AG20443 (cell line): ENCODE measurements at regions not wholly inside any gene's neighbourhood (a gene's known extent, or its start where the extent isn't known, plus 50 kb on each side); places are given as distances from the start of the nearest gene placed in this dataset.
"Not testable (repeated sequence)": the region's sequence is repeated elsewhere in the genome, so short reads cannot be mapped to it uniquely, and the experiment has no call there.

Experiments
- DNase-seq: peaks from one replicate; pipeline ENCODE4 v3.0.0; 2012; ENCODE audit warnings: low spot score, mixed read lengths

DNA sequence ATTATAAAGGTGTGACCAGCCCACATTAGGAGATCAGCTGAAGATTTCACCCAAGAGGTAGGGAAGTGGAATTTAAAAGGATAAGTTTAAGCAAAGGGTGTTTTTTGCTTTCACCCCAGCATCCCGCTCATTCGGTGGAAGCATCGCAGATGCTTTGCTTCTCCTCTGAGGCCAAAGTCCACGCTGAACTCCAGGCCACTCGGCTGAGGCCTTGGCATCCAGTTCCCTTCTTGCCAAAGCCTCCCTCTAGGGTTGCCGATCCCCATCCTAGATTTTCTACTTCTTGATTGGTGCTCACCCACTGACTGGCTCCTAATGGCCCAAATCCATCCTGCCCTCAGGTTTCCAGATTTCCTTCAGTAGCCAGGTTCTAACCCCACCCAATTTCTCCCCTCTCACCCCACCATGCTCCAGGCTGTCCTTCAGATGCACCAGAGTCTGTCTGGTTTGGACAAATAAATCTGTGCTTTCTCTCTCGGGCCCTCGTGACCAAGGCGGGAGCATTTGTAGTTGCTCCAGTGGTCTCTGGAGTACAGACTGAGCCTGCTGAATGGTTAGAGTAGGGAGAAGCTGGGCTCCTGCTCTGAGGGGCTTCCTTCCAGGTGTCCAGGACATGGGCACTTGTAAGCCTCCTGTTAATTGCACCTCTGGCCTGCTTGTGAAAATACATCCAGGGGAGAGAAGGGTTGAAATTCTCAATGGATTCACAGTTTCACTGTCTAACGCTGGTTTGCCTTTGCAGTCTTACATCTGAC is 193.2 kb downstream of the C1orf94 start:
- DNase-seq: no peak

DNA sequence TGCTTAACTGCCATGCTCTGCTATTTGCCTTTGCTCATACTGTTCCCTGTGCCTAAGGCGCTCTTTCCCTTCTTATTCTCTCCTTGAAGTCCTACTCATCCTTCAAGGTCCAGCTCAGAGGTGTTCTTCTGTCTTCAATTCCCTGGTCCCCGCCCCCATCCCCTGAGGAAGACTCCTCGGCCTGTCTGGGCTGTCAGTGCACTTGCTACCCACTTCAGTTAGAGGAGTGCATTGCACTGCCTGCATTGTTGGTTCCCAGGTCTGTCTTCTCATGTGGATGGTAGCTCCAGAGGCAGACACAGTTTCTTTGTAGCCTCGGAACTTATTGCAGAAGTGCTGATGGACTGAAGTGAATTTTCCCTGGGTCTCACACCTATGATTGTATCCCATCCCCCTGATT is 194.0 kb downstream of the C1orf94 start:
- no peak for DNase-seq

DNA sequence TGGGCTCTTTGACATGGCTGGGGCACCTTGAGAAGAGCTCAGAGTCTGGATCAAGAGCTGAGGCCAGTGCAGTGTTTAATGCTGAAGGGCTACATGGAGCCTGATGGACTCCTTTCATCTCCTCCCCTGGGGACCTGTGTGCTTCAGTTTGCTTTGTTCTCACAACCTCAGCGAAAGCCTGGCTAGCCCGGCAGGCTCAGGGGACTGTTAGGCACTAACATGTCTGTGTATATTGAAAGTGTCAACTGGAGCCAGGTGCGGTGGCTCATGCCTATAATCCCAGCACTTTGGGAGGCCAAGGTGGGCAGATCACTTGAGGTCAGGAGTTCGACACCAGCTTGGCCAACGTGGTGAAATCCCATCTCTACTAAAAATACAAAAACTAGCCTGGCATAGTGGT is 194.5 kb downstream of the C1orf94 start:
- DNase-seq: not testable (repeated sequence)

DNA sequence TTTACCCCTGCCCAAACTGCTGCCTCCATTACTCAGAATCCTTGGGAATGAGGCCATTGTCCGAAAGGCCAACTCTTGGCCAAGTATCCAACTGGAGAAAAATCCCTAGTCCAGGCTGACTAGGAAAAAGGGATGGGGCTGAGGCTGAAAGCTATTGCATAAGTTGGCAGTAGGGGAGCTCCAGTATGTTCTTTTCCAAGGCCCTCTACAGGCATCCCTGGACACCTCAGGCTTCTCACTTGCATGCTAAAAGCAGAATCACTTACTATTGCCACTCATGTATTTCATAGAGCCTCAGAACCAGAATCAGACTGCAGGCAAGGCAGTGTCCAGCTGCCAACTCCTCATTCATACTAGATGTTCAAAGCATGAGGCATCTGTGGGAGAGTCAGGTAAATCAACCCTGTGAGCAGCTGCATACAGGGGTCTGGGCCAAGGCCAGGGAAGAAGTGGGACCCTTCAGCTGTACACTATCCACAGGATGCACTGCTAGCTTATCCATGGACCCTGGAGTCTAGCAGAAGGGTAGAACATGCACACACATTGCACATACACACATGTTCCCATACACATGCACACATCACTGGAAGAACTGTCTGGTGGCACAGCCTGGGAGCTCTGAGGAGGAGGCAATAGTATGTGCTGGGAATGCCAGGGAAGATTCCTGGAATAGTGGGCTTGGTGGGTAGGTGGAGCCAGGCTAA is 195.3 kb downstream of the C1orf94 start:
- DNase-seq: no peak

DNA sequence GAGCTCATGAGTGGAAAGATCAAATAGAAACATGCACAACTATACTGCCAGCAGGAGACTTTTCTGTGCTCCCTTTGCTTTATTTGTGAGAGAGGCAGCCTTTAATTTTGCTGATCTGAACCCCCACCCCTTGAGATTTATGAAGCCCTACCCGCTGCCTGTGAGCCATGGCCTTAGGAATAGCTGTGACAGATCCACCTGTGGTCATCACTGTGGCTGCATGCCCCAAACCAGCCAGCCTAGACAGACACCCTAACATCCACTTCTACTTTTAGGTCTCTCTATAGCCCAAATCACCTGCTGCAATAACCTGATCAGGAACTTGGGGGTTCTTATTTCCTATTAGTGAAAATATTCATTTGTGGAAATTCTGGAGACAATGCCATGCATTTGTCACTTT is 196.2 kb downstream of the C1orf94 start:
- no peak for DNase-seq

DNA sequence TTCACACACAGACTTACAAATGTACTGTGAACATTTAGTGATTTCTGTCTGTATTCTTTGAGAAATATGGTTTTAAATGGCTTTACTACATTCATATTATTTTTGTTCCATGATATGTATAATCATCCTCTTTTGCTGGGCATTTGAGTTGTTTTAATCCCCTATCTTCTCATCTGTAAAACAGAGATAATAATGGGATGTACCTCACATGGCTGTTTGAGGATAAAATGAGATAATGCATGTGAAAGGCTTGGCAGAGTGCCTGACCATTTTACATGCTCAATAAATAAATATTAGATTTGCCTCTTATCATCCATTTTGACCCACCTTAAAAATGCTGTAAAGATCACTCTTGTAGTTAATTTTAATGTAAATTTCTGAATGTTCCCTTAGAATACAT is 197.2 kb downstream of the C1orf94 start:
- no peak for DNase-seq

DNA sequence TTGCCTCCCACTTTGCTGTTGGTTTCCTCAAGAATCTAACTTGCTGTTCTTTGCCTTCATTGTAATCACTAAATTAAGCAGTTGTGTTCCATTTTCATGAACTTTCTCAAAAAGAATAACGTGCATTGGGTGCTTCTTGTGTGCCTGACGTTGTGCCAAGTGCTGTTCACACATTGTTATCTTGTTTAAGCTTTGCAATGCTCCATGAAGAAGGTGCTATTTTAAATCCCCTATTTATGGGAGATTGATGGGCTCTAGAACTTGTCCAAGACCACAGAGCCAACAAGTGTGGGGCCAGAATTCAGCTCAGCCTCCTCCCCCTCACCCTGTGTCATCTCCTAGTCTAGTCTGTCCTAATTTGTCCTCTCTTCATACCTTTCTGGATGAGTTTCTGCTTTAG is 199.8 kb downstream of the C1orf94 start:
- DNase-seq: no peak

DNA sequence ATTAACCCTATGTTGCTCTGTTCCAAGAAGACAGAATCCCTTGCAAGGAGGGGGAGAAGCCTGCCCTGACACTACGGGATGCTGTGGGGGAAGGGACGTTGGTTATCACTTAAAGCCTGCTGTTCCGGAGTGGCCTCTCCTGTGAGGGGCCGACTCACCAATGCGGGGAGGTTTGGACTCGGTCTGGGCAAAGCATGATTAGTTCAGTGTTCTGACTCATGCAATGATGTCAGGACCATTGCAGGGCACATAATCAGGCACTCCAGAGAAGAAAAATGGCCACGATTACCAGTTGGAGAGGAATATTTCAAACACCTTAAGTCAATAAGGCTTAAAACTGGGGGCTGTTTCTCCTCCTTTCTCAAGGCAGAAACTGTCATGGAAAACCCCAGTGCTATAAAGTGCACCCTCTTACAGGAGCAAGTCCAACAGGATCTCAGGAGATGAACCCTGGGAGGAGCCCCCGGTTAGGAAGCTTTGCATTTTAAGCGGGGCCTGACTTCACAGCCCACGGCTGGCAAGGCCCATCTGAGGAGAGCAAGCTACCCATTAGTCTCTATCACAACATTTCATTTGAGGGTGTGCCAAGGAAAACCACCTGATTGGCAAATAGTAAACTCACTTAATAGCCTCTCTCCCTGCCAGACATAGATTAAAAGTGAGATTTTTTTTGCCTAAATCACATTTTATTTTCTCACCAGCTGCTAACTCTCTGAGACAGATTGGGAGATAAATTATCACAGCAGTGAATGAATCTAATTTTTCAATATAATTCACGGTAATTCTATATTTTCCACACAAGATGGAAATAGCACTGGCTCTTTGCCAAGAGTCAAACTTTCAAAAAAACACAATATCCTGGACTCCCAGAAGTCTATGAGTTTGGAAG is 202.5 kb downstream of the C1orf94 start:
- no peak for DNase-seq

DNA sequence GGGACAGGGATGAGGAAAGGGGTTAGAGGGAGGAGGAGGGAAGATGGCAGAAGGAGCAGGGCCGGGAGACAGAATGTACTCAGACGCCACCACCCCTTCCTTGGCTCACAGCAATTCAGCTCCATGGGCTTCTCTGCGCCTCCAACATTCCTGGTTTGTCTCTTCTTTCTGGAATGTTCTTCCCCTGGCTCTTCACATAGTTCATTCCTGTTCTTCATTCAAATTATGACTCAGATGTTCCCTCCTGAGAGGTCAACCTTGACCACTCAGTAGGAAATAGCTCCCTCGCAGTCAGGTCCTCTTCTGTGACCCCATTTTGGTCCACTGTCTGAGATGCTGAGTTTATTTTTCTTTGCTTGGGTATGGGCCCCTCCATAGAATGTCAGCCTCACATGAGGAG is 203.2 kb downstream of the C1orf94 start:
- no peak for DNase-seq

DNA sequence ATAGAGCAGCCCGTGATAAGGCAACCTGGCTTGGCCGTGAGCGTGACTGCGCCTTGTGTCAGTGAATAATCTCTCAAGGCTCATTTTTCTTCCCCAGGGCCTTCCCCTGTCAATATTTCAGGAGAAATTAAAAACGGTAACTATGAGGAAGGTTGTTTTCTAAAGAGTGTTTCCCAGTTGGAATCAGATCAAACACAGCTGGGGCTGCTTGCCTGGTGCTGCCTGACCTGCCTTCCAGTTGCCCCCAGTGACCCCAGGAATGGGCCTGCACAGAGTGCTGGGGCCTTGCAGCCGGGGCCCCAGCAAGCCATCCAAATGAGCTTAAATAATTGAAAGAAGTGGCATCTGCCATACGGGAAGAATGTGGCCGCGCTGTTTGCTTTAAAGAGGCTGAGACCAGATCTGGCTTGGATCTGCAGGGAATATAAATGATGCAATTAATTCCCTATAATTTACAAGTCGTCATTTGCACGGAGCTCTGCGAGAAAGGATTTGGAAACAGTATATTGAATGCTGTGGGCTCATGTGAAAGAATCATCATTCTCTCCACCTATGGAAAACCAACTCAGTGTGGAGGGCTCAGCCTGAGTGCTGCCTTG is 203.9 kb downstream of the C1orf94 start:
- no peak for DNase-seq

DNA sequence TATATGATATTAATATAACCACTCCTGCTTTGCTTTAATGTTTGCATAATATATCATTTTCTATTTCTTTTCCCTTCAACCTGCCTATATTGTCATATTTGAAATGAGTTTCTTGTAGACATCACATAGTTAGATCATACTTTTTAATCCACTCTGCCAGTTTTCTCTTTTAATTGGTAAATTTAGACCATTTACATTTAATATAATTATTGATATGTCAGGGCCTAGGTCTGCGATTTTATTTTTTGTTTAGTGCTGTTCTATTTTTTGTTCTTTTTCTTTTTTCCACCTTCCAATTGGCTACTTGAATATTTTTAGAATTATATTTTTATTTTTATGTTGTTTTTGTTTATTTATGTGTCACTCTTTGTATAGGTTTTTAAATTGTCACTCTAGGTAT is 213.3 kb downstream of the C1orf94 start:
- DNase-seq: no peak

DNA sequence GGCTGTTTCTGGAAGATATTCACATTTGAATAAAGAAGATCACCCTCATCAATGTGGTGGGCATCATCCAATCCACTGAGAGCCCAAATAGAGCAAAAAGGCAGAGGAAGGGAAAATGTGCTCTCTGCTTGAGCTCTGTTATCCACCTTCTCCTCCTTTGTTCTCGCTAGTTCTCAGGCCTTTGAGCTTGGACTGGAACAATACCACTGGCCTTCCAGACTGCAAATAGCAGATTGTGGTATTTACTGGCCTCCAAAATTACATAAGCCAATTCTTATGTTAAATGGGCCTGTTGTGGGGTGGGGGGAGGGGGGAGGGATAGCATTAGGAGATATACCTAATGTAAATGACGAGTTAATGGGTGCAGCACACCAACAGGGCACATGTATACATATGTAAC is 219.3 kb downstream of the C1orf94 start:
- no peak for DNase-seq

DNA sequence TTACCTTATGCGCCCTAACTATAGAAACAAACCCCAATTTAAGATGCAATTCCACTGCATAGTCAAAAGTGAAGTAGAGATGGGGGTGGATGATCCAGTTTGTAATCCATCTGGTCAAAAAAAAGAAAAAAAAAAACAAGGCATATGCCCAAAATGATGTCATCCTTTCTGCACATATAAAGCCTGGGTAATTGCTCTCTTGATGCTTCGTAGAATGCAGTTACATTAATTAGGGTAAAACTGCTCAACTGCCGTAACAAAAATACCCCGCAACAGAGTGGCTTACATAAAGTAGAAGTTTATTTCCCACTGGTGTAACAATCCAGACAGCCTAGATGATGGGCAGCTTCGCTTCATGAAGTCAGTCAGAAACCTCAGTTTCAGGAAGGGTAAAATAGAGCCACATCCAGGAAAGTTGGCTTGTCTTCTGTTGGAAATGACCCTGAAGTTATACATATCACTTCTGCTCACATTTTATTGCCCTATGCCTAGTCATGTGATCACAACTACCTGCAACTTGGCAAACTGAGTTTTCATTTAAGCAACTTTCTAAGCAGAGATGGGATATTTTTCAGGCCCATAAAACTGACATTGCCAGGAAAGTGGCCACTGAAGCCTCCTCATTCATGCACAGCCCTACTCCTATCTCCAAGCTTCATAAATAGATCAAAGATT is 221.7 kb downstream of the C1orf94 start:
- DNase-seq: no peak

DNA sequence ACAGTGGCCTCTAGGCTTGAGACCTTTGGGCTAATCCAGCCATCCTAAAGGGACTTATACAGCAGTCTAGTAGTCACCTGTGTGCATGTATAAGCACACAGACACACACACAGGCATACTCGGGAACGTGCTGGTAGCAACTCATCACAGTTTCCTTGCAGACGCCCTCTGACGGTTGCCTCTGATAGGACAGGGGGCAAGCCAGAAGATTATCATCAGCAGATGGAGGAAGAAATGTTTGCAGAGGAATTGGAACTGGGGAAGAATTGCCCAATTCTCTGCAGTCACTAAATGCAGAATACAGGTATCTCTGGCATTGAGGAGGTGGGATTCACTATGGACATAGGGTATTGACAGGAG is 222.2 kb downstream of the C1orf94 start:
- DNase-seq: no peak

DNA sequence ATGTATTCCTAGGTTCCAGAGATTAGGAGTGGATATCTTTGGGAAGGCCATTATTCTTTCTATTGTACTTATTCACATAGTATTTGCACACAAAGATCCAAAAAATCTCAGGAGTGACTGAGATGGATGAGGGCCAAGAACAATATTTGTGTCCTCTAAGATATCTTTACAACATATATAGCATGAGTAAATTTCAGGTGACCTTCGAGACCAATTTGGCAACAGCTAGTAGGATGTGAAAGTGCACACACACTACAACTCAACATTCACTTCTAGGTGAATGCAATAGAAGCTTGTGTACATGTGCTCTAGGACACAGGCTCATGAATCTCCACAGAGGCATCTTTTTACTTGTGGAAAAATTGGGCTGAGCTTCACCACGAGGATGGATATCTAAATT is 224.0 kb downstream of the C1orf94 start:
- no peak for DNase-seq

DNA sequence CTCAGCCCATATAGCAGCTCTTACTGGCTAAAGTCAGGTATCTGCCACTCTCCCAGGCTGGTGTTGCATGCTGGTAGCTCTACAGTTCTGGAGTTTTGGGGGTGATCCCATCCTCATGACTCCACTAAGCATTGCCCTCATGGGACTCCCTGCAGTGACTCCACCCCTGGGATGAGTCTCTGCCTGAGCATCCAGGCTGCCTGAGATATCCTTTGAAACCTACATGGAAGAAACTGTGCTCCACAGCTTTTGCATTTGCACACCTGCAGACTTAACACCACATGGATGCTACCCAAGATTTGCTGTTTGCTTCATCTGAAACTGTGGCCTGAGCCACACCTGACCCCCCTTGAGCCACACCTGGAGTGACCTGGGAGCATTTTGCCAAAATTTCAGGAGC is 226.4 kb downstream of the C1orf94 start:
- DNase-seq: no peak

DNA sequence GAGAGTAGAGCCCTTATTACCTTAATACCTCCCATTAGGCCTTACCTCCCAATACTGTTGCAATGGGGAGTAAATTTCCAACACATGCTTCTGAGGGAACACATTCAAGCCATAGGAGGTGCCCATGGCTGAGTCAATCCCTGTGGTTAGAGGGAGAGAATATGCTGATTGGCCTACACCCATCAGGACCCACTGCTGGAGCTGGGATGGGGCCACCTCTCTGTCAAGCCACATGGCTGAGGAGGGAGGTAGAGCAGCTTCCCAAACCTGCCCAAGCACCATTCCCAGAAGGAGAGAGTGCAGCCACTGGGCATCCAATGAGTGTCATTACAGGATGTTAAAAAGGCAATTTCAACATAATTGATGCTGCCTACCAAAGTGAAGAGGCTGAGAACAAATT is 228.1 kb downstream of the C1orf94 start:
- DNase-seq: no peak

DNA sequence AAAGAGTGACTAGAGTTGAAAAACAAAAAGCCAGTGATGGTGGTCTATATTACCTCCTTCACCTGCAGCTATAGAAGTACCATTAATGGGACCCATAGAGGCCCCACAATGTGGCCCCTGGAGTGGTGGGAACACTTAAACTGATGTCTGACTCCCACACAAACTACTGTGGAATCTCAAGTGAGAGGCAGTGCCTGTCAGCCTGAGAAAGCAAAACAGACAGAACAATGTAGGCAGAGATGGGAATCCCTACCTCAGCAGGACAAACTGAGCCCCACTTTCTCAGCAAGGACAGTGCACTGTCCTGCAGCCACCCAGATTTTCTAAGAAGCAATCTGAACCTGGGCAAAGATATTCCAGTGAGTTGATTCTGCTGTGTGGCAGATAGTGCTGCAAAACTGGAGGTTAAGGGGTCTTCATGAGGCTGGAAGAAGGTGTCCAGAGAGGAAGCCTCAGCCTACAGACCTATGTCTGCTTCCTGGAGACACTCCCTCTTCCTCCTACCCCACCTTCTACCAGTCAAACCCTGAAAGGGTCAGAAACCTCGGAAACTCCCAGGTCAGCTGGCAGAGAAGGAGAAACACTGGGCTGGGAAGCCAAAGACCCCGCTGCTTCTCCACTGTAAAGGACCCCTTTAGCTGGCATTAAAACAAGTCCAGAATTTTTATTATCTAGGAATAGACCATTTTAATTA is 228.7 kb downstream of the C1orf94 start:
- DNase-seq: no peak

DNA sequence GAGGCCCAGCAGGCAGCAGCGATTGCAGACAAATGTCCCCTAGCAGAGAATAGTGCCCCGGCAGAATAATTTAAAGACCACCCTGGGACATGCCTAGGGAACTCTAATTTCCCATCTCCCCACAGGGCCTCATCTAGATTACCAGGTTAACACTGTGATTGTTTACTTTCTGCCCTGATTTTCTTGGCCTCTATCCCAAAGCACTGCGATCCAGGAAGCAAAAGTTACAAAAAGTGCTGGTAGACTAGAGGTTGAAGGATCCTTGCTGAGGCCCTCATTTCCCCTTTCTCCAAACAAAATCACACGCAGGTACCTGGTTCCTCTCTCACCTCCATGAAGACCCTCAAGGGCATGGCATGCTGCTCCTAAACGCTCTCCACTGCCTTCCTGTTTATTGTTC is 229.7 kb downstream of the C1orf94 start:
- DNase-seq: no peak

DNA sequence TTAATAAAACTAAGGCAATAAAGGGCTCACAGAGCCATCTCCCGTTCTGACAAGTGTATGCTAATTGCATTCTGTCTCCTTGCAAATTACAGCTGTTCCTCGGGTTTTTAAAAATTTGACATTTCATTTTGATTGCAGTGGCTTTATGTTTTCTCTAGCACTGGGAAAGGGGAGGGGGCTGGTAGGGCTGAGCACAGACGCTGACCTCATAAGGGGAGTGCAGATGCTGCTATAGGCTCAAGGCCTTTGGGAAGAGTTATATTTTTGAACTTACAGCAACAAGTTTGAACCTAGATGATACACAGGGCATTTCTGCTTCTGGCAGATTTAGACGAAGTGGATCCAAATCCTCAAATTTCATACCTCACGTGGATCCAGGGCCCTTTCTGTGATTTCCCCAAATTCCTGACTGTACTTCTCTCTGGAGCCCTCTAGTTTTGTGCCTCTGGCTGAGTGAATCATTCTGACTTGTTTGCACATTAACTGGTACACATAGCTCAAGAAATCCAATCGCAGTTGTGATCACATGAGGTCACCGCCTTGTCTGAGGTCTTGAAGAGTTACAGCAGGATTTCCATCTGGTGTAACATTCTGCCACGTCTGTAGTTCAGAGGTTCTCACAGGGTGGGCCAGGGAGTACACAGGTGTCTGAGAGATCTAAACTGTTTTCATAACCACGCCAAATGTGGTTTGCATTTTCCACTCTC is 230.3 kb downstream of the C1orf94 start:
- DNase-seq: peak; percentile 42

DNA sequence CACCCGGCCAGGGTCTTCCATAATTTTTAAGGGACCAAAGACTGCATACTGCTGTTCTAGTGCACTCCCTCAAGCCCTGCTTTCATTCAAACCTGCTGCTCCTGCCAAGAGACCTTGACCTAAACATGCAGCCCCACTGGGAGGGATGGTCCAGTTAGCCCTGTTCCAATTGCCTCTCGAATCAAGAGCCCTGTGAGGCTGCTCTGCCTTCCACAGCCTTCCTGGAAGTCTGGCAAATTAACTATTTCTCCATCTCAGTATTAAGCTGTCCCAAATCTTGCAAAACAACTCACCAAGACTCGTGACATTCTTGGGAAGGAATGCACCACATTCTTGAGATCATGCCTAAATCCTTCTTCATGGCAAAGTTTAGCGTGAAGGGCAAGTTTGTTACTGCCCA is 231.3 kb downstream of the C1orf94 start:
- peak; percentile 56 for DNase-seq
